ENCODE measurements at regions not wholly inside any gene's neighbourhood (a gene's known extent, or its start where the extent isn't known, plus 50 kb on each side); places are given as distances from the start of the nearest gene placed in this dataset.
A peak's percentile ranks its signal among the peaks of the same experiment; 100 is the strongest.

DNA sequence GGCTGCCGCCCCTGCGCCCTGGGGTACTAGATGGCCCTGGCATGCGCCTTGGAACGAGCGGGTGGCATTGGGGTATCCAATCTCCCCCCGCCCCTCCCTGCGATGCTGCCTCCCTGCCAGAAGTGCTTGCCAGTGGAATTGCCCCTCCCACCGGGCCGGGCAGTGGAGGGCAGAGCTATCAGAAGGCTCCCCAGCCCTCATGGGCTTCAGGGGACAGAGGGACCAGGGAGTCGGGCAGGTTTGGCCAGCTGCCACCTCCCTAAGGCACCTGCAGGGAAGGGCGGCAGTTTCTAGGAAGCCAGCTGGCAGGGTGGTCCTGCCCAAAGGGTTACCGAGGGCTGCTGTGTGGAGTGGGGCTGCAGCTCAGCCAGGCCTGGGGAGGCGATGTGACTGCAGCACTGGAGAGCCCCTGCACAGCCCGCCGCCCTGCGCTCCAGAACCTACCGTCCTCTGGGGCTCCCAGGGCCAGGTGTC is 52.8 kb upstream of the EGFL7 start:
- Histone ChIP-seq H3K27ac (ENCODE audit: low read depth in 2 of 2, low read length in 2 of 2) (no peak overlapping the region), H3K36me3 (ENCODE audit: control insufficient read depth in 2 of 3, insufficient read depth in 3 of 3, low read length in 3 of 3) (no peaks in the 10 kb centered on the region), H3K4me3 (ENCODE audit: low read length in 3 of 3) (no peak overlapping the region), H3K9ac (ENCODE audit: low read length in 3 of 3) (no peak overlapping the region), H3K9me3 (ENCODE audit: control insufficient read depth in 2 of 3, insufficient read depth in 1 of 3, low read length in 3 of 3) (no peaks in the 10 kb centered on the region), H3K4me1 (ENCODE audit: control insufficient read depth in 2 of 3, insufficient read depth in 2 of 3, low read depth in 1 of 3, low read length in 3 of 3) (peaks cover 0 to 2% (median 0%) of the 10 kb centered on the region in 3 donors), H3K27me3 (ENCODE audit: control insufficient read depth, insufficient read depth, low read length) (no peaks in the 10 kb centered on the region)
- no peak for TF ChIP-seq CTCF (IDR thresholded peaks at IDR 0.05; ENCODE audit: borderline replicate concordance, extremely low read depth, insufficient read depth)
- DNase-seq (peak in 1 of 5 donors; percentile 58), FAIRE-seq (no peak)
- intact Hi-C loops (cut with DNase I): no loop called here

DNA sequence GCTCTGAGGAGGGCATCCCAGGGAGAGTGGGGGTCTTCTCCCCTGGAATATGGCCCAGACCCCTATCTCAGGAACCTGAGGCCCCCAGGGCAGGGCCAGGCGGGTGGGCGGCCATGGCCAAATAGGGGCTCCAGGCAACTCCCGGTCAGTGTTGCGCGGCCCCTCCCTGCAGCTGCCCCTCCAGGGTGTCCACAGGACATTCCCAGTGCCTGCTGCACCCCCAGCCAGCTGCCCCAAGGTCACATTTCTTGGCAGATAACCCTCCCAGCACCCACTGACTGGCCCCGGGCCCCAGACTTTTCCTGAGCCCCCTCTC is 53.6 kb upstream of the EGFL7 start:
- H3K4me1 ChIP-seq (ENCODE audit: control insufficient read depth in 2 of 3, insufficient read depth in 2 of 3, low read depth in 1 of 3, low read length in 3 of 3): peaks cover 0 to 2% (median 0%) of the 10 kb centered on the region in 3 donors
- no peaks in the 10 kb centered on the region for H3K9me3 ChIP-seq (ENCODE audit: control insufficient read depth in 2 of 3, insufficient read depth in 1 of 3, low read length in 3 of 3)
- H3K27ac ChIP-seq (ENCODE audit: low read depth in 2 of 2, low read length in 2 of 2): no peak overlapping the region
- H3K36me3 ChIP-seq (ENCODE audit: control insufficient read depth in 2 of 3, insufficient read depth in 3 of 3, low read length in 3 of 3): no peaks in the 10 kb centered on the region
- DNase-seq (no peak), FAIRE-seq (no peak)
- H3K27me3 ChIP-seq (ENCODE audit: control insufficient read depth, insufficient read depth, low read length): no peaks in the 10 kb centered on the region
- no peak for TF ChIP-seq CTCF (IDR thresholded peaks at IDR 0.05; ENCODE audit: borderline replicate concordance, extremely low read depth, insufficient read depth)
- H3K4me3 ChIP-seq (ENCODE audit: low read length in 3 of 3): no peak overlapping the region
- no peak overlapping the region for H3K9ac ChIP-seq (ENCODE audit: low read length in 3 of 3)
- intact Hi-C loops (cut with DNase I): no loop called here

GRCh38 chr9:136608348-136609159 is 54.2 kb upstream of the EGFL7 start:
- no peak for FAIRE-seq
- H3K36me3 ChIP-seq (ENCODE audit: control insufficient read depth in 2 of 3, insufficient read depth in 3 of 3, low read length in 3 of 3): no peaks in the 10 kb centered on the region
- H3K4me3 ChIP-seq (ENCODE audit: low read length in 3 of 3): no peak overlapping the region
- peaks cover 0 to 2% (median 0%) of the 10 kb centered on the region in 3 donors for H3K4me1 ChIP-seq (ENCODE audit: control insufficient read depth in 2 of 3, insufficient read depth in 2 of 3, low read depth in 1 of 3, low read length in 3 of 3)
- no peak overlapping the region for H3K9ac ChIP-seq (ENCODE audit: low read length in 3 of 3)
- no peak for TF ChIP-seq CTCF (IDR thresholded peaks at IDR 0.05; ENCODE audit: borderline replicate concordance, extremely low read depth, insufficient read depth)
- DNase-seq: no peak
- no peaks in the 10 kb centered on the region for H3K9me3 ChIP-seq (ENCODE audit: control insufficient read depth in 2 of 3, insufficient read depth in 1 of 3, low read length in 3 of 3)
- H3K27ac ChIP-seq (ENCODE audit: low read depth in 2 of 2, low read length in 2 of 2): no peak overlapping the region
- H3K27me3 ChIP-seq (ENCODE audit: control insufficient read depth, insufficient read depth, low read length): no peaks in the 10 kb centered on the region
- intact Hi-C loops (cut with DNase I): no loop called here

Measured in kidney (tissue), 13 donors.